Fibroblast of lung (primary cell): ENCODE measurements at regions not wholly inside any gene's neighbourhood (a gene's known extent, or its start where the extent isn't known, plus 50 kb on each side); places are given as distances from the start of the nearest gene placed in this dataset.

Source experiments
- DNase-seq, 2 donors: peaks; one replicate each; pipeline versions ENCODE4 v3.0.0 to v3.0.0-alpha.2; 2010; ENCODE audit warnings: low read depth in 2 of 2
- H2AFZ ChIP-seq: 2 replicates; pipeline ENCODE4 v1.5.1; 2012; ENCODE audit warnings: low read length, control low read depth, inconsistent platforms
- H3K27ac ChIP-seq: 2 replicates; pipeline ENCODE4 v1.5.1; 2011; ENCODE audit warnings: low read length, control low read depth; ENCODE audit not compliant: insufficient read depth
- H3K27me3 ChIP-seq: 2 replicates; pipeline ENCODE4 v1.5.1; 2011; ENCODE audit warnings: mild to moderate bottlenecking, low read length; ENCODE audit not compliant: control insufficient read depth, insufficient read depth
- H3K36me3 ChIP-seq: 2 replicates; pipeline ENCODE4 v1.5.1; 2011; ENCODE audit warnings: low read length; ENCODE audit not compliant: control insufficient read depth, insufficient read depth
- H3K4me1 ChIP-seq: 2 replicates; pipeline ENCODE4 v1.5.1; 2011; ENCODE audit warnings: low read length; ENCODE audit not compliant: control insufficient read depth, insufficient read depth; ENCODE audit errors: extremely low read depth
- H3K4me2 ChIP-seq: 2 replicates; pipeline ENCODE4 v1.5.1; 2011; ENCODE audit warnings: low read length, control low read depth; ENCODE audit not compliant: insufficient read depth; ENCODE audit errors: extremely low read depth
- H3K4me3 ChIP-seq, 4 experiments: fragments of 200-600 bp in 1 of 4; sonication (generic) in 1 of 4; replicated peaks in 1 of 4; 2 replicates each; pipeline ENCODE4 v1.5.1; 2011 to 2016; ENCODE audit warnings: low read length in 4 of 4, low read depth in 3 of 4, mild to moderate bottlenecking in 3 of 4, control low read depth in 2 of 4, inconsistent platforms in 1 of 4, mixed read lengths in 1 of 4; ENCODE audit not compliant: insufficient read depth in 1 of 4; ENCODE audit errors: control extremely low read depth in 1 of 4
- H3K79me2 ChIP-seq: 2 replicates; pipeline ENCODE4 v1.5.1; 2012; ENCODE audit warnings: mild to moderate bottlenecking, low read length, inconsistent platforms; ENCODE audit not compliant: control insufficient read depth, insufficient read depth
- H3K9ac ChIP-seq: 2 replicates; pipeline ENCODE4 v1.5.1; 2011; ENCODE audit warnings: mild to moderate bottlenecking, low read length, control low read depth; ENCODE audit not compliant: insufficient read depth
- H3K9me3 ChIP-seq: 2 replicates; pipeline ENCODE4 v1.5.1; 2012; ENCODE audit warnings: low read depth, low read length; ENCODE audit not compliant: control insufficient read depth, insufficient read depth
- H4K20me1 ChIP-seq: 2 replicates; pipeline ENCODE4 v1.5.1; 2011; ENCODE audit warnings: low read length; ENCODE audit not compliant: control insufficient read depth, insufficient read depth; ENCODE audit errors: extremely low read depth
- CTCF ChIP-seq, 2 donors: IDR thresholded peaks in 1 of 2; conservative IDR thresholded peaks in 1 of 2; 1 replicate in 1 of 2; 2 replicates in 1 of 2; pipeline ENCODE4 v1.5.1; 2011 to 2012; ENCODE audit warnings: low read length in 2 of 2, control low read depth in 1 of 2, inconsistent platforms in 1 of 2, low read depth in 1 of 2, mild to moderate bottlenecking in 1 of 2
- EZH2 ChIP-seq: IDR thresholded peaks from 2 replicates; pipeline ENCODE4 v1.5.1; 2012; ENCODE audit warnings: low read length, control low read depth, mild to moderate bottlenecking; ENCODE audit errors: missing control alignments

DNA sequence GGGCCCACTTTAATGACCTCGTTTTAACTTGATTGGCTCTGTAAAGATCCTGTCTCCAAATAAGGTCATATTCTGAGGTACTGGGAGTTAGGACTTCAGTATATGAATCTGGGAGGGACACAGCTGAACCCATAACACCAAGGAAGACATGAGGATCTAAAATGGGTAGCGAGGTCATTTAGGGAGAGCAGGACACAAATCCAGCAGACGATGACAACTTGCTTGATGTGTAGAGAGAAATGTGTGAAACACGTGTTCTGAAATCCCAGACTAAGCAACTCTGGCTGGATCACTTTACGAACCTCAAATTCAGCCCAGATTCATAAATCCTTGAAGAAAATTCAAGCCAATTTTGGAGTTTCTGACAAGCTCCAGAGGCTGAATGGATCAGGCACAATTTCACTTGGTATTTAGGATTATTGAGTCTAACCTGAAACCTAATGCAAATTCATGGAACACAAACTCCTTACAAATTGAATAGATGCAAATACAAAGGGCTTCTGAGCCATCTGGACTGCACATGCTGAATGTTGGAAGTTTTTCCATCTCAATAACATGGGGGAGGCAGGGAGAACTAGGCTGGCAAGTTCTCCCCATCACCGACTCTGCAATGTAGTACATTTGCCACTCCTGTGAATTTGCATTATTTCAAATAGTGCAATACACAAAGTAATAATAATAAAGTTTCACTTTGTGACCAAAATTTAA is 74.0 kb upstream of the SLC30A5 start:
- Histone ChIP-seq H4K20me1 (no peaks in the 10 kb centered on the region), H3K27ac (no peak overlapping the region), H3K4me1 (no peaks in the 10 kb centered on the region), H3K4me2 (no peak overlapping the region), H3K36me3 (no peaks in the 10 kb centered on the region), H3K79me2 (no peaks in the 10 kb centered on the region), H2AFZ (no peak overlapping the region), H3K9me3 (no peaks in the 10 kb centered on the region), H3K4me3 (no peak overlapping the region), H3K9ac (no peak overlapping the region), H3K27me3 (no peaks in the 10 kb centered on the region)
- DNase-seq, result no peak
- TF ChIP-seq EZH2 (no peak), CTCF (conservative IDR thresholded peaks at IDR 0.05 in 1 of 2, IDR thresholded peaks at IDR 0.05 in 1 of 2; ENCODE audit: low read depth in 1 of 2, low read length in 2 of 2) (no peak)

- Histone ChIP-seq H3K4me1 (no peaks in the 10 kb centered on the region), H3K79me2 (no peaks in the 10 kb centered on the region), H2AFZ (no peak overlapping the region), H3K9me3 (no peaks in the 10 kb centered on the region), H3K4me2 (no peak overlapping the region), H3K36me3 (no peaks in the 10 kb centered on the region), H3K27me3 (no peaks in the 10 kb centered on the region), H3K9ac (no peak overlapping the region), H3K27ac (no peak overlapping the region), H4K20me1 (no peaks in the 10 kb centered on the region), H3K4me3 (no peak overlapping the region)
- TF ChIP-seq EZH2, result no peak
- TF ChIP-seq CTCF (conservative IDR thresholded peaks at IDR 0.05 in 1 of 2, IDR thresholded peaks at IDR 0.05 in 1 of 2; ENCODE audit: low read depth in 1 of 2, low read length in 2 of 2), result peak; percentile 49 to 63
- DNase-seq, result peak; percentile 19 to 61
These were observed 69.6 kb upstream of the SLC30A5 start for GRCh38 chr5:69024241-69024651.

GRCh38 chr5:69029292-69029691 is 64.5 kb upstream of the SLC30A5 start:
- Histone ChIP-seq H3K9me3 (no peaks in the 10 kb centered on the region), H3K4me3 (no peak overlapping the region), H3K4me2 (no peak overlapping the region), H3K9ac (no peak overlapping the region), H3K27me3 (peaks cover 4% of the 10 kb centered on the region), H4K20me1 (no peaks in the 10 kb centered on the region), H3K27ac (no peak overlapping the region), H3K4me1 (no peaks in the 10 kb centered on the region), H3K79me2 (no peaks in the 10 kb centered on the region), H2AFZ (no peak overlapping the region), H3K36me3 (no peaks in the 10 kb centered on the region)
- TF ChIP-seq CTCF (conservative IDR thresholded peaks at IDR 0.05 in 1 of 2, IDR thresholded peaks at IDR 0.05 in 1 of 2; ENCODE audit: low read depth in 1 of 2, low read length in 2 of 2), result no peak
- no peak for TF ChIP-seq EZH2
- no peak for DNase-seq
